Osteoblast (primary cell): ENCODE measurements at regions not wholly inside any gene's neighbourhood (a gene's known extent, or its start where the extent isn't known, plus 50 kb on each side); places are given as distances from the start of the nearest gene placed in this dataset.

Experiments
- DNase-seq: peaks from one replicate; pipeline ENCODE4 v3.0.0; 2011; ENCODE audit warnings: low spot score, mixed read lengths; ENCODE audit not compliant: insufficient read length; ENCODE audit errors: missing footprints
- H2AFZ ChIP-seq: 2 replicates; pipeline ENCODE4 v1.6.0; 2011; ENCODE audit warnings: mild to moderate bottlenecking, low read length
- H3K27ac ChIP-seq: 2 replicates; pipeline ENCODE4 v1.5.1; 2011; ENCODE audit warnings: mild to moderate bottlenecking, low read depth, low read length, moderate library complexity
- H3K27me3 ChIP-seq: 2 replicates; pipeline ENCODE4 v1.6.0; 2012; ENCODE audit warnings: mild to moderate bottlenecking, control low read depth, inconsistent platforms, low read length, moderate library complexity; ENCODE audit not compliant: insufficient read depth
- H3K36me3 ChIP-seq: 2 replicates; pipeline ENCODE4 v1.5.1; 2011; ENCODE audit warnings: mild to moderate bottlenecking, low read length, control low read depth, moderate library complexity; ENCODE audit not compliant: insufficient read depth
- H3K4me1 ChIP-seq: 2 replicates; pipeline ENCODE4 v1.5.1; 2011; ENCODE audit warnings: mild to moderate bottlenecking, low read length, control low read depth, moderate library complexity; ENCODE audit not compliant: insufficient read depth
- H3K4me2 ChIP-seq: 2 replicates; pipeline ENCODE4 v1.6.0; 2011; ENCODE audit warnings: mild to moderate bottlenecking, low read length; ENCODE audit not compliant: insufficient read depth
- H3K4me3 ChIP-seq: fragments of 200-600 bp; sonication (generic); 3 replicates; pipeline ENCODE4 v1.5.1; 2012; ENCODE audit warnings: mild to moderate bottlenecking, low read length, inconsistent platforms; ENCODE audit not compliant: insufficient read depth
- H3K79me2 ChIP-seq: 2 replicates; pipeline ENCODE4 v1.6.0; 2012; ENCODE audit warnings: mild to moderate bottlenecking, low read length, control low read depth, inconsistent platforms; ENCODE audit not compliant: insufficient read depth
- H3K9me3 ChIP-seq: 2 replicates; pipeline ENCODE4 v1.5.1; 2011; ENCODE audit warnings: low read depth, low read length, control low read depth
- H4K20me1 ChIP-seq: 2 replicates; pipeline ENCODE4 v1.6.0; 2012; ENCODE audit warnings: mild to moderate bottlenecking, low read length, control low read depth; ENCODE audit not compliant: insufficient read depth
- TF ChIP-seq, protein P1 (sequence below): IDR thresholded peaks from 2 replicates; pipeline ENCODE4 v1.5.1; 2011; ENCODE audit warnings: mild to moderate bottlenecking, low read depth, low read length, moderate library complexity; ENCODE audit errors: extremely low read depth

DNA sequence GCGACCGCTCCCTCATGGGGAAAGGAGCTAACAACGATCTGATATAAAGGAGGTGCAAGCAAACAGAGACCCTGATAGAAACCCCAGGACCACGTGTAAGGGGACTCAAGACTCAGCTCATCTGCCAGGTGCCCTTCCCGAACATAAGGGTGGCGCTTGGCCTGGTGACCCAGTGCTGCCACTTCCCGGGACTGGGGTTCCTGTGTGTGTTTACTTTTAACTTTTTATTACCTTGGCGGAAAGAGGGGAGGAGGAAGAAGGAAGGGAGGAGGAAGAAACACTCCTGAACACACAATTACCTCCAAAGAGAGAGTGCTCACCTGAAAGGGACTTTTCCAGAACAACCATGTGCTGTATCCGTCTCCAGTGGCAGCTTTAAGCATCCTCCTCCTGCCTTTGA lies 56.5 kb upstream of the EDAR start:
- no peaks in the 10 kb centered on the region for H3K4me1 ChIP-seq
- no peak overlapping the region for H3K4me2 ChIP-seq
- peaks cover 32% of the 10 kb centered on the region for H3K27me3 ChIP-seq
- no peaks in the 10 kb centered on the region for H3K36me3 ChIP-seq
- DNase-seq = no peak
- no peaks in the 10 kb centered on the region for H3K9me3 ChIP-seq
- no peaks in the 10 kb centered on the region for H3K79me2 ChIP-seq
- no peak overlapping the region for H3K27ac ChIP-seq
- no peaks in the 10 kb centered on the region for H4K20me1 ChIP-seq
- TF ChIP-seq, protein P1, sequence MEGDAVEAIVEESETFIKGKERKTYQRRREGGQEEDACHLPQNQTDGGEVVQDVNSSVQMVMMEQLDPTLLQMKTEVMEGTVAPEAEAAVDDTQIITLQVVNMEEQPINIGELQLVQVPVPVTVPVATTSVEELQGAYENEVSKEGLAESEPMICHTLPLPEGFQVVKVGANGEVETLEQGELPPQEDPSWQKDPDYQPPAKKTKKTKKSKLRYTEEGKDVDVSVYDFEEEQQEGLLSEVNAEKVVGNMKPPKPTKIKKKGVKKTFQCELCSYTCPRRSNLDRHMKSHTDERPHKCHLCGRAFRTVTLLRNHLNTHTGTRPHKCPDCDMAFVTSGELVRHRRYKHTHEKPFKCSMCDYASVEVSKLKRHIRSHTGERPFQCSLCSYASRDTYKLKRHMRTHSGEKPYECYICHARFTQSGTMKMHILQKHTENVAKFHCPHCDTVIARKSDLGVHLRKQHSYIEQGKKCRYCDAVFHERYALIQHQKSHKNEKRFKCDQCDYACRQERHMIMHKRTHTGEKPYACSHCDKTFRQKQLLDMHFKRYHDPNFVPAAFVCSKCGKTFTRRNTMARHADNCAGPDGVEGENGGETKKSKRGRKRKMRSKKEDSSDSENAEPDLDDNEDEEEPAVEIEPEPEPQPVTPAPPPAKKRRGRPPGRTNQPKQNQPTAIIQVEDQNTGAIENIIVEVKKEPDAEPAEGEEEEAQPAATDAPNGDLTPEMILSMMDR = no peak
- H3K4me3 ChIP-seq = no peak overlapping the region
- H2AFZ ChIP-seq = no peak overlapping the region

DNA sequence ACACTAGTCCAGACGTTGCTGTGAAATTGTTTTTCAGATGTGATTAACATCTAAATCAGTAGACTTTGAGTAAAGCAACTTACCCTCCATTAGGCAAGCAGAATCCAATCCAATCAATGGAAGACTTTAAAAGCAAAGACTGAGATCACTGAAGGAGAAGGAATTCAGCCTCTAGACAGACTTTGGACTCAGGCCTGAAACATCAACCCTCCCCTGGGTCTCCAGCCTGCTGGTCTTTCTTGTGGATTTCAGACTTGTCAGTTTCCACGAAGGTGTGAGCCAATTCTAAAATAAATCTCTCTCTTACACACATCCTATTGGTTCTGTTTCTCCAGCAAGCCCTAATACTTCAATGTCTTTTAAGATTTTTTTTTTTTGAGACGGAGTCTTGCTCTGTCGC lies 50.0 kb upstream of the EDAR start:
- Histone ChIP-seq H3K27me3 (peaks cover 39% of the 10 kb centered on the region), H3K27ac (no peak overlapping the region), H3K9me3 (no peaks in the 10 kb centered on the region), H3K4me1 (no peaks in the 10 kb centered on the region), H4K20me1 (no peaks in the 10 kb centered on the region), H2AFZ (no peak overlapping the region), H3K79me2 (no peaks in the 10 kb centered on the region), H3K36me3 (no peaks in the 10 kb centered on the region), H3K4me3 (no peak overlapping the region), H3K4me2 (no peak overlapping the region)
- DNase-seq = no peak
- TF ChIP-seq, protein P1 = no peak
